ENCODE measurements at regions not wholly inside any gene's neighbourhood (a gene's known extent, or its start where the extent isn't known, plus 50 kb on each side); places are given as distances from the start of the nearest gene placed in this dataset.

GRCh38 chr3:110753516-110753915, 318.1 kb upstream of the NECTIN3 start:
- no peaks in the 10 kb centered on the region for H3K9me3 ChIP-seq (ENCODE audit: control insufficient read depth, low read depth, low read length)
- H2BK5ac ChIP-seq (ENCODE audit: insufficient read length, low read length): no peak overlapping the region
- H3K79me2 ChIP-seq (ENCODE audit: insufficient read depth, low read length): no peaks in the 10 kb centered on the region
- no peak overlapping the region for H2BK12ac ChIP-seq (ENCODE audit: insufficient read length, low read depth, low read length)
- Mint-ChIP-seq H3K27ac (no peak overlapping the region), H3K36me3 (ENCODE audit: insufficient read depth in 1 of 3, low read depth in 3 of 3) (peaks cover 0 to 13% (median 0%) of the 10 kb centered on the region in 3 experiments; a peak in 3 of 7 replicates), H3K9me3 (peaks cover 2 to 5% of the 10 kb centered on the region in 2 experiments; a peak in 1 of 5 replicates), H3K4me3 (no peak overlapping the region), H3K4me1 (peaks cover 43 to 57% of the 10 kb centered on the region in 2 experiments), H3K27me3 (ENCODE audit: low read depth) (no peaks in the 10 kb centered on the region)
- H4K20me1 ChIP-seq (ENCODE audit: control insufficient read depth, insufficient read depth, insufficient read length): no peaks in the 10 kb centered on the region
- H2AFZ ChIP-seq (ENCODE audit: low read length): no peak overlapping the region
- no CpG with 5 or more reads among the region's 1 CpG for WGBS (ENCODE audit: extremely low coverage, insufficient read length, low lambda C conversion rate)
- no peak overlapping the region for H4K91ac ChIP-seq (ENCODE audit: insufficient read length, low read depth, low read length)
- H2BK20ac ChIP-seq (ENCODE audit: low read depth, low read length, poor library complexity, severe bottlenecking): no peak overlapping the region
- no peak overlapping the region for H3K14ac ChIP-seq (ENCODE audit: insufficient read depth, low read length)
- no peaks in the 10 kb centered on the region for H3K27me3 ChIP-seq (ENCODE audit: insufficient read depth, low read length)
- no peak overlapping the region for H3K18ac ChIP-seq (ENCODE audit: insufficient read length, low read depth, low read length)
- no peak overlapping the region for H3K27ac ChIP-seq (ENCODE audit: insufficient read length, low read depth, low read length)
- no peak for DNase-seq
- H3K9ac ChIP-seq (ENCODE audit: extremely low read depth, insufficient read length, low read length): no peak overlapping the region
- H4K8ac ChIP-seq (replicated peaks; ENCODE audit: insufficient read length, low read depth, low read length): no peak overlapping the region
- H3K23me2 ChIP-seq (ENCODE audit: insufficient read length, low read depth, low read length, poor library complexity, severe bottlenecking): no peaks in the 10 kb centered on the region
- no peak overlapping the region for H3K23ac ChIP-seq (ENCODE audit: insufficient read length, low read depth, low read length)
- H3T11ph ChIP-seq (ENCODE audit: low read length): no peak overlapping the region
- no peak overlapping the region for H4K5ac ChIP-seq (ENCODE audit: insufficient read length, low read depth, low read length)
- H2AK5ac ChIP-seq (ENCODE audit: insufficient read length, low read length): no peak overlapping the region
- no peak overlapping the region for H3K4me2 ChIP-seq (ENCODE audit: insufficient read depth, insufficient read length, low read length)
- TF ChIP-seq, protein P1, sequence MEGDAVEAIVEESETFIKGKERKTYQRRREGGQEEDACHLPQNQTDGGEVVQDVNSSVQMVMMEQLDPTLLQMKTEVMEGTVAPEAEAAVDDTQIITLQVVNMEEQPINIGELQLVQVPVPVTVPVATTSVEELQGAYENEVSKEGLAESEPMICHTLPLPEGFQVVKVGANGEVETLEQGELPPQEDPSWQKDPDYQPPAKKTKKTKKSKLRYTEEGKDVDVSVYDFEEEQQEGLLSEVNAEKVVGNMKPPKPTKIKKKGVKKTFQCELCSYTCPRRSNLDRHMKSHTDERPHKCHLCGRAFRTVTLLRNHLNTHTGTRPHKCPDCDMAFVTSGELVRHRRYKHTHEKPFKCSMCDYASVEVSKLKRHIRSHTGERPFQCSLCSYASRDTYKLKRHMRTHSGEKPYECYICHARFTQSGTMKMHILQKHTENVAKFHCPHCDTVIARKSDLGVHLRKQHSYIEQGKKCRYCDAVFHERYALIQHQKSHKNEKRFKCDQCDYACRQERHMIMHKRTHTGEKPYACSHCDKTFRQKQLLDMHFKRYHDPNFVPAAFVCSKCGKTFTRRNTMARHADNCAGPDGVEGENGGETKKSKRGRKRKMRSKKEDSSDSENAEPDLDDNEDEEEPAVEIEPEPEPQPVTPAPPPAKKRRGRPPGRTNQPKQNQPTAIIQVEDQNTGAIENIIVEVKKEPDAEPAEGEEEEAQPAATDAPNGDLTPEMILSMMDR (conservative IDR thresholded peaks at IDR 0.05): no peak
- H3K4ac ChIP-seq (ENCODE audit: low read depth, low read length): no peak overlapping the region
- H2BK120ac ChIP-seq (ENCODE audit: low read depth, low read length, poor library complexity, severe bottlenecking): no peak overlapping the region
- peaks cover 9% of the 10 kb centered on the region; the same call in 1 of the 2 replicates for H3K4me1 ChIP-seq (ENCODE audit: insufficient read depth, low read length)
- no peak overlapping the region for H2BK15ac ChIP-seq (ENCODE audit: low read depth, low read length)
- no peak overlapping the region for H3K56ac ChIP-seq (ENCODE audit: insufficient read length, low read depth, low read length)
- H3K79me1 ChIP-seq (ENCODE audit: insufficient read depth, low read depth, low read length, poor library complexity, severe bottlenecking): no peaks in the 10 kb centered on the region

All from H9 (cell line).